ENCODE measurements at regions not wholly inside any gene's neighbourhood (a gene's known extent, or its start where the extent isn't known, plus 50 kb on each side); places are given as distances from the start of the nearest gene placed in this dataset.

- no peaks in the 10 kb centered on the region for H3K79me1 ChIP-seq (ENCODE audit: low read depth in 1 of 2, low read length in 2 of 2)
- DNase-seq (no peak), ATAC-seq (ENCODE audit: low read depth) (no peak)
- H2BK20ac ChIP-seq (ENCODE audit: low read depth, low read length), result no peak overlapping the region
- H3K23ac ChIP-seq (ENCODE audit: low read depth, low read length), result no peak overlapping the region
- no TSS peak for BruUV-seq (replicated peaks)
- dilution Hi-C loops (cut with HindIII; ENCODE audit: low sequenced_read_pairs, unreplicated experiment) (no loop called here), intact Hi-C loops (cut with micrococcal nuclease) (no loop called here), in situ Hi-C loops (cut with MboI; ENCODE audit: low sequenced_read_pairs) (no loop called here)
- no peak overlapping the region for H3K4me2 ChIP-seq (ENCODE audit: low read depth, low read length)
- H3K9me3 ChIP-seq (ENCODE audit: control insufficient read depth, insufficient read depth, low read length), result peaks cover 32% of the 10 kb centered on the region
- no peak overlapping the region for H3K27ac ChIP-seq (ENCODE audit: insufficient read depth, low read length)
- H2BK15ac ChIP-seq (ENCODE audit: low read depth, low read length), result no peak overlapping the region
- H2AK9ac ChIP-seq (replicated peaks; ENCODE audit: low read depth, low read length, poor library complexity), result no peak overlapping the region
- H2BK5ac ChIP-seq (ENCODE audit: low read depth, low read length, poor library complexity, severe bottlenecking), result no peak overlapping the region
- H2AFZ ChIP-seq (replicated peaks; ENCODE audit: low read length, poor library complexity), result no peak overlapping the region
- no peak overlapping the region for H3K4ac ChIP-seq (ENCODE audit: low read depth, low read length)
- no peaks in the 10 kb centered on the region for H3K9me1 ChIP-seq (ENCODE audit: insufficient read depth, low read length)
- H3K18ac ChIP-seq (ENCODE audit: low read depth, low read length), result no peak overlapping the region
- H4K20me1 ChIP-seq (ENCODE audit: insufficient read depth, low read length), result no peaks in the 10 kb centered on the region
- no CpG with 5 or more reads among the region's 1 CpG for WGBS, 2 experiments (ENCODE audit: extremely low coverage in 2 of 2, insufficient read length in 1 of 2)
- ChIA-PET POLR2A (ENCODE audit: unreplicated experiment) (no interaction called here), CTCF (no interaction called here)
- no peaks in the 10 kb centered on the region for H3K27me3 ChIP-seq (ENCODE audit: control insufficient read depth, insufficient read depth, low read length)
- H3K14ac ChIP-seq (replicated peaks; ENCODE audit: low read depth, low read length), result no peak overlapping the region
- no peak overlapping the region for H3K56ac ChIP-seq (ENCODE audit: extremely low read depth, insufficient read depth, low read length)
- H2BK120ac ChIP-seq (ENCODE audit: low read depth, low read length), result no peak overlapping the region
- no peak overlapping the region for H4K91ac ChIP-seq (ENCODE audit: insufficient read depth, low read depth, low read length)
- H3K4me1 ChIP-seq (ENCODE audit: control insufficient read depth, insufficient read depth, low read length), result no peaks in the 10 kb centered on the region
- no peak overlapping the region for H3K9ac ChIP-seq (ENCODE audit: low read depth, low read length)
- no peak overlapping the region for H4K5ac ChIP-seq (ENCODE audit: low read depth, low read length)
- H3K36me3 ChIP-seq (ENCODE audit: control insufficient read depth, insufficient read depth, low read length), result no peaks in the 10 kb centered on the region
- no peak overlapping the region for H4K8ac ChIP-seq (ENCODE audit: low read depth in 2 of 2, low read length in 2 of 2)
- TF ChIP-seq USF2 (IDR thresholded peaks at IDR 0.05; ENCODE audit: low read depth, low read length) (no peak), RAD21 (IDR thresholded peaks at IDR 0.05; ENCODE audit: low read length) (no peak), MAZ (IDR thresholded peaks at IDR 0.05; ENCODE audit: borderline replicate concordance, low read depth, low read length) (no peak), FOS (IDR thresholded peaks at IDR 0.05; ENCODE audit: low read depth, low read length) (no peak), RCOR1 (IDR thresholded peaks at IDR 0.05; ENCODE audit: insufficient replicate concordance, low read length) (no peak), MAFK (IDR thresholded peaks at IDR 0.05; ENCODE audit: low read depth, low read length) (no peak), NFE2L2 (IDR thresholded peaks at IDR 0.05; ENCODE audit: low read depth, low read length) (no peak), CTCF (conservative IDR thresholded peaks at IDR 0.05; ENCODE audit: low read depth, low read length) (no peak), RFX5 (IDR thresholded peaks at IDR 0.05; ENCODE audit: low read depth, low read length) (no peak), CHD1 (IDR thresholded peaks at IDR 0.05; ENCODE audit: low read depth, low read length) (no peak), CEBPB (IDR thresholded peaks at IDR 0.05; ENCODE audit: low read depth, low read length) (no peak), SMC3 (IDR thresholded peaks at IDR 0.05; ENCODE audit: low read depth, low read length) (no peak), BHLHE40 (IDR thresholded peaks at IDR 0.05; ENCODE audit: low read depth, low read length) (no peak)
- no peak overlapping the region for H2AK5ac ChIP-seq (ENCODE audit: low read depth, low read length)
- no peak overlapping the region for H3K4me3 ChIP-seq (ENCODE audit: insufficient read depth, low read depth, low read length)
Measured at GRCh38 chr14:98252820-98253219, 1019.2 kb downstream of the BCL11B start.

All from IMR-90 (cell line).